ENCODE measurements at regions not wholly inside any gene's neighbourhood (a gene's known extent, or its start where the extent isn't known, plus 50 kb on each side); places are given as distances from the start of the nearest gene placed in this dataset.

DNA sequence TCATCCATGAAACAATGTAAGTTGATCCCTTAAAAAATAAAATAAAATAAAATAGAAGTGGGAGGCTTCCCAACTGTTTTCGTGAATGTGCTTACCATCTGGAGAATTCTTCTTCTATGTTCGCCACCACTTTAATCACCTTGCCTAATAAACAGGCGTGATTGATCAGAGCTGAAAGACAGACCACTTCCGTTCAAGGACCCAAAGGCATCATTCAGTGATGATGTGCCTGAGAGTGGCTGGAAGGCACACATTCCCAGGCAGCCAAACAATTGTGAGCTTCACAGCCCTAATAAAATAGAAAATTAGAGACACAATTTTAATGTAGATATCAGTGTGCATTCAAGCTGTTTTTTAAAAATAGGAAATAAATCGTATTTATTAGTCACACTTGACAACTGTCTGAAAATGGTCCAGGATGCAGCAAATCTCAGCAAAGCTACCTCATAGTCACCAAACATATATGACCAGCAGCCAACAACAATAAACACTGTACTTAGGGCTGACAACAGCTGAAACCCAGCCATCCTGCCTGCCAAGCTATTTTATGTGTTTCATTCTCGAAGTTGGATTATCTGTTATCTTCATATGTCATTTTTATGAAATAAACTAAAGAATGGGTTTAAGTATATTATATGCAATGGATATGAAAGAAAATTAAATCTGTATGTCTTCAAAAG is 163.2 kb upstream of the FAM9B start:
- no peak for DNase-seq (ENCODE audit: low read depth)

DNA sequence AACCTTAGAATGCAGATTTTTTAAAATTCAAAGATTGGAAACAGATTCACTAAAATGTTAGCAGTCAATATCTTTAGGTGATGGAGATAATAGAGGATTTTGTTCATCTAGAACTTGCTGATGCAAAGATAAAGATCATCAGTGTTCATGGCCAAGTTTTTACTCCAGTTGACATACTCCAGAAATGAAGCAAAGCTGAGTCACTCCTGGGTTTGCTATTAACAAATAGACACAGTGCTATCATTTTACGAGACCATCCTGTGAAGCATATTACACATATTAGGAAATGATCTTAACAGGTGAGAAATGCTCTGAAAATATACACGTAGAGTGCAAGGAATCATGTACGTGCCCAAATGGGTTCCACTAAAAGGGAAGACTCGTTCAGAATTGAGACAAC is 170.6 kb upstream of the FAM9B start:
- DNase-seq (ENCODE audit: low read depth), result no peak

DNA sequence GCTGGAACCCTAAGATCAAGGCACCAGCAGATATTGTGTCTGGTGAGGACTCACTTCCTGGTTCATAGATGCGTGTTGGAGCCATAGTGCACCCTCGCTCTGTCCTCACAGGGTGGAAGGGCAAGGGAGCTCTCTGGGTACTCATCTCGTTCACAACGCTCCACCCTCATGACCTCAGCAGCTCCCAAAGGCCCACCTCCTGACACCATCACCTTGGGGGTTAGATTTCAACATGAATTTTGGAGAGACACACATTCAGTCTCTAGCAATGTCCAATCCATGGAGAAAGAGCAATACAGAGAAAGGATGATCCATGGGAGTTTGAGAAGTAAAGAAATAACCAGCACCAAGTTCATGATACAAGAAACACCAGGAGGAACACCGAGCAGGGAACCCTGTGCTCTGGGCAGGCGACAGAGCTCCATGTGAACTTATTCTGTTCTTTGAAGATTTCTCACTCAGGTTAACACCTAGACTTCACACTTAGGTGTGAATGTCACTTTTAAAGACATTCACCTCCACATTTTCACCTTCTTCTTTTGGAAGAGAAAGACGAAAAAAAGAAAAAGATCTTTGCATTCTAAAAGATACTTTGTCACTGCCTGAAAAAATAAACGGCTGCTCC is 171.8 kb upstream of the FAM9B start:
- DNase-seq (ENCODE audit: low read depth), result no peak

DNA sequence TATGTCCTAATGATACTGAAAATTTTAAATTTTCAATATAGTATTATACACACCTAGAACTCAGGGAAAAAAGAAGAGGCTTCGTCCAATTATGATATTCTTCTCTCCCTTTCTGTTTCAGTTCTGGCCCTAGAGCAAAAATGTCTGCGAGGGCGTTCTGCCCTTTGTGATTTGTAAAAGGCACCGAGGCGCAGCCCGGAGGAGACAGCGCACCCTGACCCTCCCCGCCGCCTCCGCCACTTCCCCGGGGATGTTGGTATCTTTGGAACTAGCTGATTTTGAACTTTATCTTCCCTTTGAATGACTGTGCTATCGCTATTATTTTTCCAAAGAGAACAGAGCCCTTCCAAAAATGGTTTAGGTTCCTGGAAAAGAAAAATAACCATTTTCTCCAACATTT is 173.2 kb upstream of the FAM9B start:
- no peak for DNase-seq (ENCODE audit: low read depth)

DNA sequence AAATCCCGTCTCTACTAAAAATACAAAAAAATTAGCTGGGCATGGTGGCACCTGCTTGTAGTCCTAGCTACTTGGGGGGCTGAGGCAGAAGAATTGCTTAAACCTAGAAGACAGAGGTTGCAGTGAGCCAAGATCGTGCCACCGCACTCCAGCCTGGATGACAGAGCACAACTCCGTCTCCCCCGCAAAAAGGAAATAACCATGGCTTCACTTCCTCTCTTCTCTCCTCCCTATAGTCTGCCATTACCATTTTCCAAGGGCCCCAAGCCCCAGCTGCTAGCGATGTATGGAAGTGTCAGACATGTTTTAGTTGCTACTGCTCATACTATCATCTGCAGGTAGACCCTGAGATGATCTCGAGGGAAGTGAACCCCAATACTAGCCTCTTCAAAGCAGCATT is 177.3 kb upstream of the FAM9B start:
- no peak for DNase-seq (ENCODE audit: low read depth)

DNA sequence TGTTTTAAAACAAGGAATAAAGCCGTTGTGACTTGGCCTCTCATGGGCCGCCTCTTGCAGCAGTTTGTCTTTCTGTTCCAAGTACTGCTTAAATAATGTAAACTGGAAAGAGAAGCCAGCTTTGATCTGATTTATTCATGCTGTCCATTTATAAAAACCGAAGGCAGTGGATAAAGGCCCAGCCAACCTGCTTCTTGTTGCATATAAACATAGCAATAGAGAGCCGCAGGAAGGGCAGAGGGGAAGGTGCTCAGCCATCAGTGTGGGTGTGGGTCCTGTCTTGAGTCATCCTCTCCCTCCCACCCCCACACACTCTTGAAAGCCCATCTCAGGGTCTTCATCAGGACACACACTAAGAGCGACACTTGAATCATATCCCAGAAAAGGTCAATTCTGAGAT is 187.9 kb upstream of the FAM9B start:
- DNase-seq (ENCODE audit: low read depth), result no peak

DNA sequence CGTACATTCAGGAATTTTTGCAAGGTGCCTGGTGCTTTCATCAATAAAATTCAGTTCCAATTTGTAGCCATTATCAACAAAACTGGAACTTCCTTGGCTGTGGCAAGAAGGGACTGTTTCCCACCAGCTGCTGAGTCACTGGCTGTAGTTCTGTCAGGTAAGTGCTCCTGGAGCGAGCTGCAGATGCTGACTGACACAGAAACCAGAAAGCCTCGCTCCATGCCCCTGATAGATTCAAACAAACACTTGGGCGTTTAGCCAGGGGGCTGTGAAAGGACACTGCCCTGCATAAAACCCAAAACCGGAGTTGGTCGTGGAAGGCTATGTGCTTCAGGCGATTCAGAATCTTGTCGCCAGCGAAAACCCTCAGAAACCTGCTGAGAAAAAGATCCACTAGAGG is 188.4 kb upstream of the FAM9B start:
- DNase-seq (ENCODE audit: low read depth), result no peak

DNA sequence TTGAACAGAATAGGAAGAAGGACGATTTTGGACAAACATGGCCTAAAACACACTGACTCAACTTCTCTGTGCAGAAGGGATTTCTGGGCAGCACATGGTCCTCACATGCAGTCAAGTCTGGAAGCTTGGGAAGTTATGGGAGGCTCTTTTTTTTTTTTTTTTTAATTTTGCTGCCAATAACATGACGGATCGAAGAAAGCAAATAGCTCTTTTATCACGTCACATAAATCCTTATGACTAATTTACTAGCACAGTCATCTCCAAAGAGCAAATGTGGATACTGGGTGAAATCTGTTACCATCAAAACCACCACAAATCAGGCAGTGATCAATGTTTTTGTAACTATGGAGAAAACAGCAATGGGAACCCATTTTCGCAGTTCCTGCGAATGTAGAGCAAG is 193.3 kb upstream of the FAM9B start:
- no peak for DNase-seq (ENCODE audit: low read depth)

DNA sequence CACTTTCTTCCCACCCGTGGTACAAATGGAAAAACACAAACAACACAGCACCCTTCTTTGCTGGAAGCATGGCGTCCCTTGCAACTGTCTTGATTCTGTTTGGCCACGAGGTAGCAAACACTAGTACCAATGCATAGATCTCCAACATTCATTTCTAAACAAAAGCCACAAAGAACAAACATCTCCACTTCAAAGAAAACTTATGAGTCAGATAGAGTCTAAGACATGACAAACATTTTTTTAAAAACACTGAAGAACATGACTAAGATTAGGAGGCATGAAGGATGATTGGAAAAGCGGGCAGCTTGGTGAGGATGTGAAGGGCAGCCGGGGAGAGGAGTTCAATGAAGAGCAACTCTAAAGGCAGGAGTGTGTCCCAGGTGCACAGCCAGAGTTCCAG is 197.6 kb upstream of the FAM9B start:
- DNase-seq (ENCODE audit: low read depth), result no peak

DNA sequence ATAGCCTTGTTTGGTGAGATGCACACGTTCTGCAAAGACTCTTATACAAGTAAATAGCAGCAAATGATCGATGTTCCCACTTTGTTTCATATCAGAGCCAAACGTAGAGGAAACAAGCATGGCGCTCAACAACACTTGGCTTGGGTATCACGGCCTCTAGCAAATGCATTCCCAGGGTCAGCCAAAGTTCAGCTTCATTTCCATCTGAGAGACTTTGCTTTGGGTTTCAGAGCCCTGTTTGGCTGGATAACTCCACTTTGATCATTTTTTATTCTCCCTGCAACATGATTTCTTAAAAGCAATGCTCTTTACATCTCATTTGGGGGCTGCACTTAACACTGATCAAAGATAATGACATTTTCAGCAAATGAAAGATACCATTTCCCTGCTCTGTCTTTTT is 199.2 kb upstream of the FAM9B start:
- no peak for DNase-seq (ENCODE audit: low read depth)

DNA sequence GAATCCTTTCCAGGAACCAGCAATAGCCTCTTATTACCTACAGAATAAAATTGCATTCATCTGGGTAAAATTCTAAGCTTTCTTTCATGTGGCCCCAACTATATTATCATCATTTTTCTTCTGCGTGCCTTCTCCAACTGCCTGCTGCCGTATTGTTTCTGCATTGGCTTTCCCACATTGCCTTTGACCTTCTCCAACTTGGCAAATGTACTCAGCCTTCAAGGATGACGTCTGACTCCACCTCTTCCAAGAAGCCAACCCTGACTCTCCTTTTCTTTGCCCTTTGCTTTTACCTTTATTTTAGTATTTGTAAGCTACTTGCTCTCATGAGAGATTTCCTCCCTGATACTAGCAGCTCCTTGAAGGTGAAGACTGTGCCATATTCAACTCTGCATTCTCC is 200.4 kb upstream of the FAM9B start:
- DNase-seq (ENCODE audit: low read depth), result no peak

DNA sequence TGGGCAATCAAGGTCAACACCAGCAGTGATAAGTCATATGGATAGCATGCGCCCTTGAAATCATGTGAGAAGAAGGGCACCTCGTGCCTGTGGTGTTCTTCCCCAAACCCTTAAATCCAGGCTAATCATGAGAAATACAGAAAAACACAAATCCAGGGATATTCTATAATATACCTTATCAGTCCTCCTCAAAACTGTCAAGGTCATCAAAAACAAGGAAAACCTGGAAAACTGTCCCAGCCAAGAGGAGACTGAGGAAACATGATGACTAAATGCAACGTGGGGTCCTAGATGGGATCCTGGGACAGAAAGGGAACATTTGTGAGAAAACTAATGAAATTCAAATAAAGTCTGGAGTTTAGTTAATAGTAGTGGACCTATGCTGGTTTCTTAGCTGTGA is 201.8 kb upstream of the FAM9B start:
- no peak for DNase-seq (ENCODE audit: low read depth)

DNA sequence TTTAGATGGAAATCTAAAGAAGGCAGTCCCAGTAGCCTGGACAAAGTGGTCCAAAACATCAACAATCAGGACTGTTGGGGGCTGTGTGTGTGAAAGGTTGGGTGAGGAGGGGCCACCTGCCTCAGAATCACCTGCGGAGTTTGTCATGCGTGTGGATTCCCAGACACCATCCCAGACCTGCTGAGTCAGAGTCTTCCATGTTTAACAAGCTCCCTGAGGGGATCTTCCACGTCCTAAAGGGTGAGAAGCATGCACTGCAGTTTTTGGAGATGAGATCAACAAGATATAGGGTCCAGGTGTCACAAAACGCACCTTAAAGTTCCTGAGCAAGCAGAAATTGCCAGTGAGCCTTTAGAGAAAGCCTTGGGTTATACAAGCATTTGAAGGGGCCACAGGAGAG is 207.0 kb upstream of the FAM9B start:
- DNase-seq (ENCODE audit: low read depth), result no peak

DNA sequence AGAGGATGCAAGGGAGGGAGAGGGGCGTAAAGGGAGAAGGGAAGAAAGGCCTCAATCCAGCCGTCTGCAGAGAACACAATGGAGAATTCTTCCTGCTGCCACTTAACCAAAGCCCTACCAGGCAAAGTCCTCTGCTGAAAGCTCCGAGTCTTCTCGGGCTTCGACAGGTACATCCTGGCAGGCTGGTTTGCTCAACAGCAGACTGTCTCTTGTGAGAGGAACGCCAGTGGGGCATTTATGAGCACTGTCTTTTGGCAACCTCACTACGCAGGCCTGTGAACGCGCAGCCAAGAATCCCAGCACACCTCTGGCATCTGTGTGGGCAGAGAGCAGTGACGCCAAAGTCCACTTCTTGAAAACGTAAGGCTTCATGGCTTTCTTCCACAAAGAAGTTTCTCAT is 207.5 kb upstream of the FAM9B start:
- no peak for DNase-seq (ENCODE audit: low read depth)

DNA sequence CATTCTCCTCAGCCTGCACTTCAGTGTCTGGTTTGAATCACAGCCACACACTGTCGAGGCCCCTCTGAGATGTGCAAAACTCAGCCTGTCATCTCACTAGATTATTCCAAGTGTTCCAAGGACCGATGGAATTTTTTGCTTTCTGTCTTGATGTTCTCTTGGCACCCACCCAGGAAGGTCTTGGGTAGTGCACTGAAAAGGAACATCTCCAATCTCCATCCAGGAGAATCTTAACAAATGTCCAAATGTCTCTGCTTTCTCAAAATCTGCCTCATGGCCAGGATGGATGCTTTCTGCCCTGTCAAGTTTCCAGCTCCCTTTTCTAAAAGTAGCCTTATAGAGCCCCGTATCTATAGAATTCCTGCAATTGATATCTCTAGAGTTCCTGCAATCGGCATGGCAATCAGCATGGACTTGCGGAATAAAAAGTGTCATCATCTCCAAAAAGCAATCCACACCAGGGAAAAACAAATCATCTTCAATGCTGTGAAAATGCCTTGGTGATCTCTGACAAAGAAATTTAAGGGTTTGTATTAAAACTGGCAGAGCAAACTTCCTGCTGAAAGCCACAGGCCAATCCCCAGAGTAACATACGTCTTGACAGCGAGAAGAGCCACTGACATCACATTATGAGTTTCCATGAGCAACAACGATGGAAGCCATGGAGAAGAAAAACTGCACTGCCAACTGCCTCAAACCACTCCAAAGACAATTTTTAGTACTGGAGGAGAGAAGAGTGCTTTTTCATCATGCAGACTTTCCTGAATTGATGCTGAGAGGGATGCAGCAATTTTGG is 215.3 kb upstream of the FAM9B start:
- DNase-seq (ENCODE audit: low read depth), result no peak

DNA sequence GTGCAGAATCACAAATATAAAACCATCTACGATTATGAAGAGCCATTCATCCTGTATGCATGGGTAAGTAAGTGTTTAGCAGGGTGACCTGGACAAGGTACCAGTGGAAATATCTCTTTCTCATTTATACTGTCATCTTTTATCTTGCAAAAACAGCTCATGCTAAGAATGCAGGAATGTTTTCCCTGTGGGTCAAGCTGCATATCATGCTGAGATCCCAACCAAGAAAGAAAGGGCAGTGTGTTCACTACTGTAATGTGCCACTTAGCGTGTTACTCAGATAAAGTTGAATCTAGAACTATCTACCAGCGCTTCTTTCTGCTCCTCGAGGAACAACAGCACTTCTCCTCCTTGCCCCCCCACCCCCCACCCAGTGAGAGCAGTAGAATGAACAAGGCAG is 212.7 kb upstream of the TBL1X start:
- no peak for DNase-seq (ENCODE audit: low read depth)

DNA sequence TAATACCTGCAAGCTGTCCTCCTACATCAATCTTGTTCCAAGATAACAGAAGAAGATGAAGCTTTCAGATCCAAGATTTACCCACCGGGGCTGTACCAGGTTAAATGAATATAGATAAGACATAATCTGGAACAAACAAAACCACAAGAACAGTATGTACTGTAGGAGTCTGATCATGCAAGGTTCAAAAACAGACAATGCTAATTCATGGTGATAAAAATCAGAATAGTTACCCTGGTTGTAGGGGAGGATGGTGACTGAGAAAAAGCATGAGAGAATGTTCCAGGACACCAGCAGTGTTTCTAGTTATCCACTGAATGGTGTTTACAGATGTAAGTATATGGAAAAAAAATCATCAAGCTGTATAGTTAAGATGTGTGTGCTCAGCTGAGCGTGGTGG is 211.6 kb upstream of the TBL1X start:
- DNase-seq (ENCODE audit: low read depth), result no peak

DNA sequence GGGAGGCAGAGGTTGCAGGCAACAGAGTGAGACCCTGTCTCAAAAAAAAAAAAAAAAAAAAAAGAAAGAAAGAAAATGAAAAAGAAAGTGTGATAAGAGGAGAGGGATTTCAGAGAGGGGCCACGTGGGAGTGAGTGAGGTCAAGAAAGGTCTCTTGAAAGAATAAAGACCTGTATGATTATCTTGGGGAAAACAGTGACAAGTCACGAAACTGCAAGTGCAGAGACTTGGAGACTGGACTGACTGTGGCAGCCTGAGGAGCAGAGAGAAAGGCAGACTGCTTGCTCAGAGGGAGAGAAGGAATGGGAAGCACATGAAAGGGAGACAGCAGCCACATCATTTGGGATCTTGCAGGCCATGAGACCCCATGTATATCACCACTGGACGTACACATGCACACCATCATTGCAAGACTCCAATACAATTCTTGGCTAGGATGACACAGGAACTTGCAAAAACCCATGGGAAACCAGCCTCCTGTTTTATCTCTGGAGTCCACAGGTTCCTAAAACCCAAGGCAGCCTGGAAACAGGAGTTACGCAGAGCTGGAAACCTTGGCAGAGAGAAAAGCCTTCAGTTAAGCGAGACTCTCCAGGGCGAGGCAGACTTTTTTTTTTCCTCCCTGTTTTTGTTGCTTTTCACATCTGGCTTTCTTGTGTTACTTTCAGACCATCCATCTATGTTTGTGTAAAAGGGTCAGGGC is 207.0 kb upstream of the TBL1X start:
- DNase-seq (ENCODE audit: low read depth), result no peak

DNA sequence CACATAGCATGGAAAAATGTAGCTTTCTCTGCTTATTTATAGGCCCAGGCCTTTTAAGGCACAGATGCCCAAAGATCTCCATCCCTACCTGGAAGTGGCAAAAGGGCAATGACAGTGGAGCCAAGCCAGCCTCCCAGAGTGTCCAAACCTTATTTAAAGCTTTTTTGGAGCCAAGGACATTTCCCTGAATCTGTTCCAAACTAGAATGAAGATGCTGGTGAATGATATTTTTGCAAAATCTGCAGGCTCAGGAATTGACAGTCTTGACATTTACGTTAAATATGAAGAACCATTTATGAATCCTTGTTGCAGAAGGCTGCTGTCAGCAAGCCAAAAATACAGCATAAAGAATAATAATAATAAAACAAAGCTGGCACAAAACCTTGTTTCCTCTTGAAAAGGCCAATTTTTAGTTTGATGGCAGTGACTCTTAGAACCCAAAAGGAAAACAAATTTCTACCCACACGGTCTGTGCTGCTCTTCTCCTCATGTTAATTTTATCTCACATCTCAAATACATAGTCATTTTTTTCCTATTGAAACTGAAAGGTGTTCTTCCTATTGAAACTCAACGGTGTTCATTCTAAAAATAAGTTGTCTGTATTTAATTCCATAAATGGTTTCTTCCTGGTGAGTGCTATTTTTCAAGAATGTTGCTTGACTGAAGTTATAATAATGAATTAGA is 206.3 kb upstream of the TBL1X start:
- no peak for DNase-seq (ENCODE audit: low read depth)

DNA sequence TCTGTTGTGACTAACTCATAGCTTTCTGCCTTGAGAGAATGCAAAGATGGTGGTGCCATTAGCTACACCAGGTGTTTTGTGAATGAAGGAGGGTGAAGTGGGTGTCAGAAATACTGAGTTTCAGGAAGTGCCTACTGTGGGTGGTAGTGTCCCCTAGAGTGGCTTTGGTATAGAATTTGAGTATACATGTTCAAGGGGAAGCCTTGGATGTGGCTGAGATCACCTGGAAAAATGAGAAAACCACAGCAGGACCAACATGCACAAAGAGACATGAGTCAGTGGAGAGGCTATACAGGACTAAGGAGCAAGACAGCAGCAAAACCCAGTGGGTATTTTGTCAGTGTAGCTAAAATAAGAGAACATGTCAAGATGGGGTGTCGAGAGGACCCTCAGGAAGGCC is 204.3 kb upstream of the TBL1X start:
- DNase-seq (ENCODE audit: low read depth), result no peak

DNA sequence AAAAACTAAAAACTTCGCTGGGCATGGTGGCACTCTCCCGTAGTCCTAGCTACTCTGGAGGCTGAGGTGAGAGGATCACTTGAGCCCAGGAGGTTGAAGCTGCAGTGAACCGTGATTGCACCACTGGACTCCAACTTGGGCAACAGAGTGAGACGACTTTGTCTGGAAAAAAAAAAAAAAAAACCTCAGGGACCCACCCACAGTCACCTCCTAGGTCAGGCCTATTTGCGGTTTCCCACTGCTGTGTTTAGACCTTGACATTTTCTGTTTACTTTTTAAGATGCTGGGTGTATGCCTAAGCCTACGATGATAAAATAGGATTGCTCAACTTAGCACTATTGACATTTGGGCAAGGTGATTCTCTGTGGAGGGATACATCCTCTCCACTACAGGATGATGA is 197.4 kb upstream of the TBL1X start:
- DNase-seq (ENCODE audit: low read depth), result no peak

DNA sequence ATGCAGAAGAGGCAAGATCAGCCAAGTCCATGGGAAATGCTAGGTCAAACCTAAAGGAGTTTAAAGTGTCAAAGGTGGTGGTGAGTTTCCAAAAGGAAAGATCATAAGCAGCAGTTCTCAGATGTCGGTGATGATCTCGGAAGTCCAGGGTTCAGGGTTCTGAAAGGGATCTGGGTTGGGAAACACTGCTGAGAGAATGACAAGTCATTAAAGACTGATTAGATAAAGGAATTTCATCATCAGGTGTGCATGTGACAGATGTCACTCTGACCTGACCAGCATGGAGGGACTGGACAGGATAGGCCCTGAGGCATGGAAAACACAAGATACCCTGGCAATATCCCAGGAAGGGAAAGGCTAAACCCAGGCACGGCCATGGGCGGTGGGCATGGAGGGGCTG is 195.7 kb upstream of the TBL1X start:
- DNase-seq (ENCODE audit: low read depth), result no peak
